ENCODE measurements at regions not wholly inside any gene's neighbourhood (a gene's known extent, or its start where the extent isn't known, plus 50 kb on each side); places are given as distances from the start of the nearest gene placed in this dataset.

DNA sequence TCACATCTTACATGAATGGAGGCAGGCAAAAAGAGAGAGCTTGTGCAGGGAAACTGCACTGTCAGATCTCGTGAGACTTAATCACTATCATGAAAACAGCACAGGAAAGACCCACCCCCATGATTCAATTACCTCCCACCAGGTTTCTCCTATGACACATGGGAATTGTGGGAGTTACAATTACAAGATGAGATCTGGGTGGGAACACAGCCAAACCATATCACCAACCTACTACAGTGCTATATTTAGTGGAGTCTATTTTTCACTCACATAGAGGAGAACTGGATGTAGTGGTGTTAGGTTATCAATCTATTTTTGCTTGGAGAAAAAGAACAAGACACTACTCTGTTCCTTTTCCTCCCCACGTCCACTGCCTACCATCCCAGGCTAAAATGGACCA lies 276.6 kb downstream of the KCTD12 start:
- TF ChIP-seq SP1 (IDR thresholded peaks at IDR 0.05) (no peak), BHLHE40 (IDR thresholded peaks at IDR 0.05; ENCODE audit: borderline replicate concordance) (no peak), ELF4 (IDR thresholded peaks at IDR 0.05) (no peak)

Data from HEK293T (cell line).